ENCODE measurements at regions not wholly inside any gene's neighbourhood (a gene's known extent, or its start where the extent isn't known, plus 50 kb on each side); places are given as distances from the start of the nearest gene placed in this dataset.

- Histone ChIP-seq H3K36me3 (ENCODE audit: control insufficient read depth in 5 of 5, insufficient read depth in 5 of 5, low read length in 5 of 5) (no peaks in the 10 kb centered on the region), H3K27me3 (ENCODE audit: control insufficient read depth in 5 of 5, insufficient read depth in 4 of 5, low read length in 5 of 5) (no peaks in the 10 kb centered on the region), H3K27ac (ENCODE audit: low read depth, low read length) (no peak overlapping the region), H3K9ac (ENCODE audit: low read length in 5 of 5) (no peak overlapping the region), H3K4me1 (ENCODE audit: control insufficient read depth in 5 of 5, insufficient read depth in 5 of 5, low read length in 5 of 5) (no peaks in the 10 kb centered on the region), H3K9me3 (ENCODE audit: control insufficient read depth in 5 of 5, low read length in 5 of 5) (peaks cover 0 to 4% (median 2%) of the 10 kb centered on the region in 5 donors), H3K4me3 (ENCODE audit: low read depth in 1 of 5, low read length in 5 of 5) (no peak overlapping the region)
These were observed 130.8 kb upstream of the DPP6 start for GRCh38 chr7:153921408-153921807.

- H3K9me3 ChIP-seq (ENCODE audit: control insufficient read depth in 5 of 5, low read length in 5 of 5) = peaks cover 0 to 2% (median 0%) of the 10 kb centered on the region in 5 donors
These were observed 121.5 kb upstream of the DPP6 start for GRCh38 chr7:153930696-153931095.

DNA sequence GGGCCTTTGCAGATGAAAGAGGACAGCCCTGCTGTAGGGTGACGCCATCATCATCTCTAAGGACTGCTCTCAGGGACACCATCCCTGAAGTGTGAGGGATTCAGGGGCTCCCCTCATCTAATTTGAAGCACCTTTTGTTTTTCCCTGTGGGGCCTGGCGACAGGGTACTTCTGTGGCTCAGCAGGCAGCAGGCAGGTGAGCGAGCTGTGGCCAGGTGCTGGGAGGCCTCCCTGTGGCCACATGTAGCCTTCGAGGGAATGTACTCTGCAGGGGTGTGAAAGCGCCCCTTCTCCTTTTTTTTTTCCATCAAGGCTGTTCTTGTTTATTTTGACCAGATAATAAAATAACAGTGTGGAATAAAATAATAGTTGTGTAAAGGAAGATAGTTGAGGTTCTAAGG, 118.2 kb upstream of the DPP6 start:
- Histone ChIP-seq H3K4me3 (ENCODE audit: low read depth in 1 of 5, low read length in 5 of 5) (no peak overlapping the region), H3K9ac (ENCODE audit: low read length in 5 of 5) (no peak overlapping the region), H3K27me3 (ENCODE audit: control insufficient read depth in 5 of 5, insufficient read depth in 4 of 5, low read length in 5 of 5) (peaks cover 0 to 11% (median 5%) of the 10 kb centered on the region in 5 donors), H3K4me1 (ENCODE audit: control insufficient read depth in 5 of 5, insufficient read depth in 5 of 5, low read length in 5 of 5) (no peaks in the 10 kb centered on the region), H3K36me3 (ENCODE audit: control insufficient read depth in 5 of 5, insufficient read depth in 5 of 5, low read length in 5 of 5) (no peaks in the 10 kb centered on the region), H3K27ac (ENCODE audit: low read depth, low read length) (no peak overlapping the region), H3K9me3 (ENCODE audit: control insufficient read depth in 5 of 5, low read length in 5 of 5) (peaks cover 0 to 2% (median 0%) of the 10 kb centered on the region in 5 donors)

More at GRCh38 chr7:153930696-153931095, 121.5 kb upstream of the DPP6 start:
- Histone ChIP-seq H3K27ac (ENCODE audit: low read depth, low read length) (no peak overlapping the region), H3K27me3 (ENCODE audit: control insufficient read depth in 5 of 5, insufficient read depth in 4 of 5, low read length in 5 of 5) (peaks cover 0 to 11% (median 5%) of the 10 kb centered on the region in 5 donors), H3K4me3 (ENCODE audit: low read depth in 1 of 5, low read length in 5 of 5) (no peak overlapping the region), H3K36me3 (ENCODE audit: control insufficient read depth in 5 of 5, insufficient read depth in 5 of 5, low read length in 5 of 5) (no peaks in the 10 kb centered on the region), H3K9ac (ENCODE audit: low read length in 5 of 5) (no peak overlapping the region), H3K4me1 (ENCODE audit: control insufficient read depth in 5 of 5, insufficient read depth in 5 of 5, low read length in 5 of 5) (no peaks in the 10 kb centered on the region)

GRCh38 chr7:153934629-153935028, 117.6 kb upstream of the DPP6 start:
- Histone ChIP-seq H3K9me3 (ENCODE audit: control insufficient read depth in 5 of 5, low read length in 5 of 5) (peaks cover 0 to 2% (median 0%) of the 10 kb centered on the region in 5 donors), H3K27ac (ENCODE audit: low read depth, low read length) (no peak overlapping the region), H3K9ac (ENCODE audit: low read length in 5 of 5) (no peak overlapping the region), H3K27me3 (ENCODE audit: control insufficient read depth in 5 of 5, insufficient read depth in 4 of 5, low read length in 5 of 5) (peaks cover 0 to 11% (median 5%) of the 10 kb centered on the region in 5 donors), H3K4me3 (ENCODE audit: low read depth in 1 of 5, low read length in 5 of 5) (no peak overlapping the region), H3K4me1 (ENCODE audit: control insufficient read depth in 5 of 5, insufficient read depth in 5 of 5, low read length in 5 of 5) (no peaks in the 10 kb centered on the region), H3K36me3 (ENCODE audit: control insufficient read depth in 5 of 5, insufficient read depth in 5 of 5, low read length in 5 of 5) (no peaks in the 10 kb centered on the region)

DNA sequence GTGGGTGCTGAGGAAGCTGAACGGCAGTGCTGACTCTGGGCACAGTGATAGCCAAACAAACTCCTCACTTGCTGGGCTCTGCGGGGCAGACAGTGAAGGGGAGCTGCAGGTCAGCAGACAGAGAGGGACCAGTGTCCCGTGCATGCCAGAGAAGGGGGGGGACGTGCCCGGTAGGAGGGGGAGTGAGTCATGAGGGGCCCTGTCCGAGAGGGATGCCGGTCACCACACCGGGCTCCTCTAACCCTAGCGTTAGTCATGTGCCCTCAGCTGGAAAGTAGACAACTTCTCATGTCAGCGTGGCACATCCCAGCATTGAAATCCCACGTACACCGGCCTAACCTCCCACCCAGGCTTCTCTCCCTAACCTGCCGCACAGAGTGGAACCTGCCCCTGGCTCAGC, 117.1 kb upstream of the DPP6 start:
- H3K4me3 ChIP-seq (ENCODE audit: low read depth in 1 of 5, low read length in 5 of 5) = no peak overlapping the region
- no peaks in the 10 kb centered on the region for H3K36me3 ChIP-seq (ENCODE audit: control insufficient read depth in 5 of 5, insufficient read depth in 5 of 5, low read length in 5 of 5)
- H3K27ac ChIP-seq (ENCODE audit: low read depth, low read length) = no peak overlapping the region
- peaks cover 0 to 11% (median 5%) of the 10 kb centered on the region in 5 donors for H3K27me3 ChIP-seq (ENCODE audit: control insufficient read depth in 5 of 5, insufficient read depth in 4 of 5, low read length in 5 of 5)
- H3K4me1 ChIP-seq (ENCODE audit: control insufficient read depth in 5 of 5, insufficient read depth in 5 of 5, low read length in 5 of 5) = no peaks in the 10 kb centered on the region
- H3K9me3 ChIP-seq (ENCODE audit: control insufficient read depth in 5 of 5, low read length in 5 of 5) = peaks cover 0 to 2% (median 0%) of the 10 kb centered on the region in 5 donors
- no peak overlapping the region for H3K9ac ChIP-seq (ENCODE audit: low read length in 5 of 5)

DNA sequence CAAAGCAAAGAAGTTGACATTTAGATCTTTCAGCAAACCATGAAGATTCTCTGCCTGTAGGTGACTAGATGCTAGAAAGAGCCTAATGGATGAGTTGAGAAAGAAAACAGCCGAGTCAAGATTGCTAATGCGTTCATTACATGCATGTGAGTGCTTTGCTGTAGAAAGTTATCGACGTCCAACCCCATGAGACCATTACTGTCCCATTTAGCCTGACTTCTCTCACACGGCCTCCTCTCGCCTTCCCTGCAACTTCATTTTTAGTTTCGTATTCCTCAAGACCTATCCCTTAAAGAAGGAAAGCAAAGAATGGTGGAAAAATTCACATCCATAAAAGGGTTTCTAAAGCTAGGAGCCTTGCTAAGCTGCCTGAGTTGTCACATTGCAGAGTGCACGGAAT, 113.7 kb upstream of the DPP6 start:
- Histone ChIP-seq H3K4me1 (ENCODE audit: control insufficient read depth in 5 of 5, insufficient read depth in 5 of 5, low read length in 5 of 5) (no peaks in the 10 kb centered on the region), H3K36me3 (ENCODE audit: control insufficient read depth in 5 of 5, insufficient read depth in 5 of 5, low read length in 5 of 5) (no peaks in the 10 kb centered on the region), H3K27me3 (ENCODE audit: control insufficient read depth in 5 of 5, insufficient read depth in 4 of 5, low read length in 5 of 5) (peaks cover 0 to 11% (median 5%) of the 10 kb centered on the region in 5 donors), H3K27ac (ENCODE audit: low read depth, low read length) (no peak overlapping the region), H3K4me3 (ENCODE audit: low read depth in 1 of 5, low read length in 5 of 5) (no peak overlapping the region), H3K9me3 (ENCODE audit: control insufficient read depth in 5 of 5, low read length in 5 of 5) (peaks cover 0 to 2% (median 0%) of the 10 kb centered on the region in 5 donors), H3K9ac (ENCODE audit: low read length in 5 of 5) (no peak overlapping the region)

DNA sequence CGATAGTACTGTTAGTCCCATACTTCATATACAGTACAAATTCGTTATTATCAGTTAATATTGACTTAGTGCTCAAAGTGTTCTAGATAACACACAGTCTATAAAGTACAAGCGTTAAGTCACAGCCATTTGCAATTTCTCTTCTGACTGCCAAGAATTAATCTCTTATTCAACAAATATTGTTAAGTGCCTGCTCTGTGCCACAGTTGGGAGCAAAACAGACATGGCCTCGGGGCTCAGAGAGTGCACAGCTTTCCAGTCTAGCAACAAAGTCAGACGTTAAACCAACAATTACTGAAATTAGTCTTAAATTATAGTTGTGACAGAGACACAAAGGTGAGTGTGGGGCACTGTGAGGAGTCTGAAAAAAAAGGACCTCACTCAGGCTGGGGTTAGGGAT, 113.0 kb upstream of the DPP6 start:
- no peak overlapping the region for H3K9ac ChIP-seq (ENCODE audit: low read length in 5 of 5)
- H3K27ac ChIP-seq (ENCODE audit: low read depth, low read length) = no peak overlapping the region
- H3K9me3 ChIP-seq (ENCODE audit: control insufficient read depth in 5 of 5, low read length in 5 of 5) = peaks cover 0 to 2% (median 0%) of the 10 kb centered on the region in 5 donors
- H3K4me3 ChIP-seq (ENCODE audit: low read depth in 1 of 5, low read length in 5 of 5) = no peak overlapping the region
- no peaks in the 10 kb centered on the region for H3K4me1 ChIP-seq (ENCODE audit: control insufficient read depth in 5 of 5, insufficient read depth in 5 of 5, low read length in 5 of 5)
- peaks cover 0 to 12% (median 5%) of the 10 kb centered on the region in 5 donors for H3K27me3 ChIP-seq (ENCODE audit: control insufficient read depth in 5 of 5, insufficient read depth in 4 of 5, low read length in 5 of 5)
- no peaks in the 10 kb centered on the region for H3K36me3 ChIP-seq (ENCODE audit: control insufficient read depth in 5 of 5, insufficient read depth in 5 of 5, low read length in 5 of 5)

DNA sequence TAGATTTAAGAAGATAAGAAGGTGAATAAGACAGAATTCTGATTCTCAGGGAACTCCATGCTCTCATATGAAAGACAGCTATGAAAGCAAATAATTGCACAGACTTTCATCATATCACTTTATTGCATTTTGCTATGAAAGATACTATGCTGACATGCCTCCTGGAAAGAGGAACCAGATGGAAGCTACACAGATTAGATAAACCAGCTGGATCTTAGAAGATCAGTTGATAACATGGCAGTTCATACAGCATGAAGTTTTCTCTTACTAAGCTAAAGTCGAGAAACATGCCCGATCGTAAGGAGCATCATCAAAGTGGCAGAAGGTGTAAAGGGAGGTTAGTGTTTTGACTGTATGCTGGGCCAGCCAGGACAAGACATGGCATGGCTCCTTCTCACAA, 112.5 kb upstream of the DPP6 start:
- H3K27ac ChIP-seq (ENCODE audit: low read depth, low read length) = no peak overlapping the region
- no peaks in the 10 kb centered on the region for H3K4me1 ChIP-seq (ENCODE audit: control insufficient read depth in 5 of 5, insufficient read depth in 5 of 5, low read length in 5 of 5)
- H3K27me3 ChIP-seq (ENCODE audit: control insufficient read depth in 5 of 5, insufficient read depth in 4 of 5, low read length in 5 of 5) = peaks cover 0 to 12% (median 5%) of the 10 kb centered on the region in 5 donors
- H3K9me3 ChIP-seq (ENCODE audit: control insufficient read depth in 5 of 5, low read length in 5 of 5) = peaks cover 0 to 2% (median 0%) of the 10 kb centered on the region in 5 donors
- no peak overlapping the region for H3K4me3 ChIP-seq (ENCODE audit: low read depth in 1 of 5, low read length in 5 of 5)
- no peaks in the 10 kb centered on the region for H3K36me3 ChIP-seq (ENCODE audit: control insufficient read depth in 5 of 5, insufficient read depth in 5 of 5, low read length in 5 of 5)
- no peak overlapping the region for H3K9ac ChIP-seq (ENCODE audit: low read length in 5 of 5)

- Histone ChIP-seq H3K4me3 (ENCODE audit: low read depth in 1 of 5, low read length in 5 of 5) (no peak overlapping the region), H3K36me3 (ENCODE audit: control insufficient read depth in 5 of 5, insufficient read depth in 5 of 5, low read length in 5 of 5) (no peaks in the 10 kb centered on the region), H3K9ac (ENCODE audit: low read length in 5 of 5) (no peak overlapping the region), H3K9me3 (ENCODE audit: control insufficient read depth in 5 of 5, low read length in 5 of 5) (no peaks in the 10 kb centered on the region), H3K4me1 (ENCODE audit: control insufficient read depth in 5 of 5, insufficient read depth in 5 of 5, low read length in 5 of 5) (no peaks in the 10 kb centered on the region), H3K27me3 (ENCODE audit: control insufficient read depth in 5 of 5, insufficient read depth in 4 of 5, low read length in 5 of 5) (peaks cover 0 to 3% (median 0%) of the 10 kb centered on the region in 5 donors), H3K27ac (ENCODE audit: low read depth, low read length) (no peak overlapping the region)
These were observed 111.1 kb upstream of the DPP6 start for GRCh38 chr7:153941061-153941460.

DNA sequence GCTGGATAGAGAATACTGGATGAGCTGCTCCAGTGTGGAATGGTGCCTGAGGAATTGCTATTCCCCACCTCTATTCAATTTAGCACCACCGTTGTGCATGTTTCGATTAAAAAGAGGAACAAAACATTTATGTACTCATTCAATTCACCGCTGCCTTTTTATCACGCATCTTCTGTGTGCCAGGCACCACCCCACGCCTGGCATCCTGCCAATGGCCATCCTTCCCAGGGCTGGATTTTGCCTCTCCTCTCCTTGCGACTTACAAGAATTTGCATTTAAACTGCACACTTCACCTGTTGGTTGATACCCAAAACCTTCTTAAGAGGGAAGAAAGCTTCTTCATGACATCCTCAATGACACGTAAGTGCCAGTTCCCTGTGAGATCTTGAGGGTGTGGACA, 110.2 kb upstream of the DPP6 start:
- H3K4me3 ChIP-seq (ENCODE audit: low read depth in 1 of 5, low read length in 5 of 5) = no peak overlapping the region
- H3K27ac ChIP-seq (ENCODE audit: low read depth, low read length) = no peak overlapping the region
- H3K27me3 ChIP-seq (ENCODE audit: control insufficient read depth in 5 of 5, insufficient read depth in 4 of 5, low read length in 5 of 5) = peaks cover 0 to 3% (median 0%) of the 10 kb centered on the region in 5 donors
- no peaks in the 10 kb centered on the region for H3K36me3 ChIP-seq (ENCODE audit: control insufficient read depth in 5 of 5, insufficient read depth in 5 of 5, low read length in 5 of 5)
- H3K9ac ChIP-seq (ENCODE audit: low read length in 5 of 5) = no peak overlapping the region
- H3K9me3 ChIP-seq (ENCODE audit: control insufficient read depth in 5 of 5, low read length in 5 of 5) = no peaks in the 10 kb centered on the region
- no peaks in the 10 kb centered on the region for H3K4me1 ChIP-seq (ENCODE audit: control insufficient read depth in 5 of 5, insufficient read depth in 5 of 5, low read length in 5 of 5)

DNA sequence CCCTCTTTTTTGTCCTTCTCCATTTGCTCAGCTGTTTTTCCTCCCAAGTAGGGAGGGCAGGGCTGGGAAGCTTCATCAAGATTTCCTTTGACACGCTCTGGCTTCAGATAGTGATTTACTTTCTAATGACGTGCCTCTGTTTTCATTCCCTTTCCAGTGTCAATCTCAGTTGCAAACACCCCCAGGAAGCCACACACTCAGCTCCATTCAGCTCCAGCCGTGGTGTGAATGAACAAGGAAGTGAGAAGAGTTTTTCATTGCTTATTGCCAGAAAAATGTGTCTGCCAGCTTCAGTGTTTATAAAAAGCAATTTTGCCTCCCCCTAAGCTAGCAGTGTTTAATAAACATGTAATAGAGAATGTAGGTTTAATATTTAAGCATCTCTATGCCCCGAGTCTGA, 108.7 kb upstream of the DPP6 start:
- H3K36me3 ChIP-seq (ENCODE audit: control insufficient read depth in 5 of 5, insufficient read depth in 5 of 5, low read length in 5 of 5) = no peaks in the 10 kb centered on the region
- H3K4me3 ChIP-seq (ENCODE audit: low read depth in 1 of 5, low read length in 5 of 5) = no peak overlapping the region
- no peaks in the 10 kb centered on the region for H3K4me1 ChIP-seq (ENCODE audit: control insufficient read depth in 5 of 5, insufficient read depth in 5 of 5, low read length in 5 of 5)
- H3K27me3 ChIP-seq (ENCODE audit: control insufficient read depth in 5 of 5, insufficient read depth in 4 of 5, low read length in 5 of 5) = peaks cover 0 to 3% (median 0%) of the 10 kb centered on the region in 5 donors
- H3K27ac ChIP-seq (ENCODE audit: low read depth, low read length) = no peak overlapping the region
- no peaks in the 10 kb centered on the region for H3K9me3 ChIP-seq (ENCODE audit: control insufficient read depth in 5 of 5, low read length in 5 of 5)
- no peak overlapping the region for H3K9ac ChIP-seq (ENCODE audit: low read length in 5 of 5)
